ENCODE measurements at regions not wholly inside any gene's neighbourhood (a gene's known extent, or its start where the extent isn't known, plus 50 kb on each side); places are given as distances from the start of the nearest gene placed in this dataset.
"Not testable (repeated sequence)": the region's sequence is repeated elsewhere in the genome, so short reads cannot be mapped to it uniquely, and the experiment has no call there.

GRCh38 chr5:155625315-155625714 is 611.8 kb downstream of the KIF4B start:
- no peak for DNase-seq

- DNase-seq = no peak
These were observed 612.5 kb downstream of the KIF4B start for GRCh38 chr5:155625897-155626543.

- no peak for DNase-seq
These were observed 613.0 kb downstream of the KIF4B start for GRCh38 chr5:155626592-155626991.

GRCh38 chr5:155628346-155628745 is 614.8 kb downstream of the KIF4B start:
- no peak for DNase-seq

- DNase-seq = no peak
These were observed 616.0 kb downstream of the KIF4B start for GRCh38 chr5:155629597-155629996.

- DNase-seq = no peak
These were observed 617.6 kb downstream of the KIF4B start for GRCh38 chr5:155631116-155631515.

GRCh38 chr5:155633338-155633957 is 619.9 kb downstream of the KIF4B start:
- no peak for DNase-seq

GRCh38 chr5:155649666-155650065 is 636.1 kb downstream of the KIF4B start:
- no peak for DNase-seq

GRCh38 chr5:155655569-155655968 is 642.0 kb downstream of the KIF4B start:
- no peak for DNase-seq

- DNase-seq = no peak
These were observed 648.3 kb downstream of the KIF4B start for GRCh38 chr5:155661859-155662258.

- DNase-seq = no peak
These were observed 651.8 kb downstream of the KIF4B start for GRCh38 chr5:155665361-155665760.

GRCh38 chr5:155672001-155672400 is 655.0 kb upstream of the SGCD start:
- not testable (repeated sequence) for DNase-seq

- DNase-seq = no peak
These were observed 650.0 kb upstream of the SGCD start for GRCh38 chr5:155676967-155677366.

- no peak for DNase-seq
These were observed 648.6 kb upstream of the SGCD start for GRCh38 chr5:155678371-155678770.

- no peak for DNase-seq
These were observed 647.4 kb upstream of the SGCD start for GRCh38 chr5:155679530-155679929.

GRCh38 chr5:155684417-155684816 is 642.5 kb upstream of the SGCD start:
- no peak for DNase-seq

- no peak for DNase-seq
These were observed 640.8 kb upstream of the SGCD start for GRCh38 chr5:155686131-155686530.

GRCh38 chr5:155689406-155689805 is 637.6 kb upstream of the SGCD start:
- no peak for DNase-seq

- no peak for DNase-seq
These were observed 630.6 kb upstream of the SGCD start for GRCh38 chr5:155696362-155696761.

GRCh38 chr5:155697236-155697635 is 629.7 kb upstream of the SGCD start:
- no peak for DNase-seq

- no peak for DNase-seq
These were observed 627.6 kb upstream of the SGCD start for GRCh38 chr5:155699385-155699784.

GRCh38 chr5:155700333-155700732 is 626.6 kb upstream of the SGCD start:
- DNase-seq = peak; percentile 36

GRCh38 chr5:155711882-155712281 is 615.1 kb upstream of the SGCD start:
- DNase-seq = no peak

GRCh38 chr5:155714435-155714834 is 612.5 kb upstream of the SGCD start:
- not testable (repeated sequence) for DNase-seq

- DNase-seq = no peak
These were observed 600.7 kb upstream of the SGCD start for GRCh38 chr5:155726267-155726666.

All from CD4-positive, alpha-beta T cell treated with Interleukin-4 for 4 hours (primary cell).